ENCODE measurements at regions not wholly inside any gene's neighbourhood (a gene's known extent, or its start where the extent isn't known, plus 50 kb on each side); places are given as distances from the start of the nearest gene placed in this dataset.

DNA sequence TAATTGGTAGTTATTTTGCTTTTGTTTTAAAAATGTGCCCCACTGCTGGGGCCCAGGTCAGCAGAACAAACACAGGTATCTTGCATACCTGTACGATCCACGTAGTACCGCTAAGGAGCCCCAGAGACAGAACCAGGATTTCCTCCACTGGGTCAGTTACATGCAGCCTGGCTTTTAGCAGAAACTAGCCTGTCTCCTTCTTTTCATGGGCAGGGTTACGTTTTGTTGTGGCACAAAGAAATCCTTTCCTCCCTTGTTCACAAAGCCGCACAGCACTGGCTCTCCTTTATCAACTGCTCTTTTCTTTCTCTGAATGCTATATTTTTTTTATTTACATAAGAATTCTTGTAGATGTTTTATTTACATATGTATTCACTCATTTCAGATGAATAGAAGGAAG, 190.3 kb upstream of the POU3F2 start:
- TF ChIP-seq, protein P1, sequence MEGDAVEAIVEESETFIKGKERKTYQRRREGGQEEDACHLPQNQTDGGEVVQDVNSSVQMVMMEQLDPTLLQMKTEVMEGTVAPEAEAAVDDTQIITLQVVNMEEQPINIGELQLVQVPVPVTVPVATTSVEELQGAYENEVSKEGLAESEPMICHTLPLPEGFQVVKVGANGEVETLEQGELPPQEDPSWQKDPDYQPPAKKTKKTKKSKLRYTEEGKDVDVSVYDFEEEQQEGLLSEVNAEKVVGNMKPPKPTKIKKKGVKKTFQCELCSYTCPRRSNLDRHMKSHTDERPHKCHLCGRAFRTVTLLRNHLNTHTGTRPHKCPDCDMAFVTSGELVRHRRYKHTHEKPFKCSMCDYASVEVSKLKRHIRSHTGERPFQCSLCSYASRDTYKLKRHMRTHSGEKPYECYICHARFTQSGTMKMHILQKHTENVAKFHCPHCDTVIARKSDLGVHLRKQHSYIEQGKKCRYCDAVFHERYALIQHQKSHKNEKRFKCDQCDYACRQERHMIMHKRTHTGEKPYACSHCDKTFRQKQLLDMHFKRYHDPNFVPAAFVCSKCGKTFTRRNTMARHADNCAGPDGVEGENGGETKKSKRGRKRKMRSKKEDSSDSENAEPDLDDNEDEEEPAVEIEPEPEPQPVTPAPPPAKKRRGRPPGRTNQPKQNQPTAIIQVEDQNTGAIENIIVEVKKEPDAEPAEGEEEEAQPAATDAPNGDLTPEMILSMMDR (conservative IDR thresholded peaks at IDR 0.05; ENCODE audit: low read depth, low read length), result no peak
- TF ChIP-seq EZH2 (IDR thresholded peaks at IDR 0.05; ENCODE audit: borderline replicate concordance, low read depth, low read length, poor library complexity, severe bottlenecking), result no peak
